ENCODE measurements at regions not wholly inside any gene's neighbourhood (a gene's known extent, or its start where the extent isn't known, plus 50 kb on each side); places are given as distances from the start of the nearest gene placed in this dataset.
A peak's percentile ranks its signal among the peaks of the same experiment; 100 is the strongest.
"Not testable (repeated sequence)": the region's sequence is repeated elsewhere in the genome, so short reads cannot be mapped to it uniquely, and the experiment has no call there.

GRCh38 chr21:38902608-38903445 lies 97.1 kb downstream of the ETS2 start:
- Histone ChIP-seq H3K36me3 (no peaks in the 10 kb centered on the region), H3K4me3 (no peak overlapping the region), H3K4me1 (peaks cover 5% of the 10 kb centered on the region in 2 donors), H3K27ac (peak overlapping the region; percentile 38 to 49), H3K27me3 (no peaks in the 10 kb centered on the region), H3K9me3 (no peaks in the 10 kb centered on the region)
- TF ChIP-seq CTCF (IDR thresholded peaks at IDR 0.05) = no peak
- TF ChIP-seq POLR2A (IDR thresholded peaks at IDR 0.05) = no peak
- no peak for DNase-seq
- intact Hi-C loops (cut with DNase I; ENCODE audit: low total_unique reads) = no loop called here

GRCh38 chr21:38900499-38900898 lies 94.8 kb downstream of the ETS2 start:
- H3K4me1 ChIP-seq = no peaks in the 10 kb centered on the region
- H3K27me3 ChIP-seq = no peaks in the 10 kb centered on the region
- H3K4me3 ChIP-seq = no peak overlapping the region
- no peak for DNase-seq
- intact Hi-C loops (cut with DNase I; ENCODE audit: low total_unique reads) = no loop called here
- H3K9me3 ChIP-seq = no peaks in the 10 kb centered on the region
- TF ChIP-seq POLR2A (IDR thresholded peaks at IDR 0.05) (no peak), CTCF (IDR thresholded peaks at IDR 0.05) (no peak)
- peak overlapping the region in 1 of 2 donors; percentile 45 for H3K27ac ChIP-seq
- H3K36me3 ChIP-seq = no peaks in the 10 kb centered on the region

GRCh38 chr21:38899985-38900384 lies 94.3 kb downstream of the ETS2 start:
- H3K4me3 ChIP-seq; DNase-seq; intact Hi-C loops (cut with DNase I; ENCODE audit: low total_unique reads); H3K4me1 ChIP-seq; H3K36me3 ChIP-seq; H3K27me3 ChIP-seq; H3K9me3 ChIP-seq: not testable (repeated sequence)
- H3K27ac ChIP-seq = peak overlapping the region in 1 of 2 donors; percentile 45

GRCh38 chr21:38899277-38899947 lies 93.7 kb downstream of the ETS2 start:
- TF ChIP-seq CTCF (IDR thresholded peaks at IDR 0.05) (no peak), POLR2A (IDR thresholded peaks at IDR 0.05) (no peak)
- peak overlapping the region; percentile 43 to 45 for H3K27ac ChIP-seq
- no peaks in the 10 kb centered on the region for H3K27me3 ChIP-seq

GRCh38 chr21:38898422-38899096 lies 92.8 kb downstream of the ETS2 start:
- Histone ChIP-seq H3K4me1 (no peaks in the 10 kb centered on the region), H3K36me3 (no peaks in the 10 kb centered on the region), H3K4me3 (no peak overlapping the region), H3K9me3 (no peaks in the 10 kb centered on the region), H3K27ac (peak overlapping the region; percentile 43 to 58), H3K27me3 (no peaks in the 10 kb centered on the region)
- TF ChIP-seq CTCF (IDR thresholded peaks at IDR 0.05) = no peak
- no peak for TF ChIP-seq POLR2A (IDR thresholded peaks at IDR 0.05)
- DNase-seq = no peak
- intact Hi-C loops (cut with DNase I; ENCODE audit: low total_unique reads) = no loop called here

More at GRCh38 chr21:38899277-38899947, 93.7 kb downstream of the ETS2 start:
- Histone ChIP-seq H3K4me1 (no peaks in the 10 kb centered on the region), H3K36me3 (no peaks in the 10 kb centered on the region), H3K9me3 (no peaks in the 10 kb centered on the region), H3K4me3 (no peak overlapping the region)
- DNase-seq = no peak
- intact Hi-C loops (cut with DNase I; ENCODE audit: low total_unique reads) = no loop called here
